ENCODE measurements at regions not wholly inside any gene's neighbourhood (a gene's known extent, or its start where the extent isn't known, plus 50 kb on each side); places are given as distances from the start of the nearest gene placed in this dataset.
"Not testable (repeated sequence)": the region's sequence is repeated elsewhere in the genome, so short reads cannot be mapped to it uniquely, and the experiment has no call there.

- DNase-seq (ENCODE audit: low read depth in 4 of 4, low spot score in 1 of 4) = no peak
Measured at GRCh38 chr3:169029674-169030285, 633.7 kb downstream of the MECOM start.

- no peak for DNase-seq (ENCODE audit: low read depth in 4 of 4, low spot score in 1 of 4)
Measured at GRCh38 chr3:169028716-169029115, 634.8 kb downstream of the MECOM start.

GRCh38 chr3:169026543-169027182, 636.8 kb downstream of the MECOM start:
- no peak for DNase-seq (ENCODE audit: low read depth in 4 of 4, low spot score in 1 of 4)

GRCh38 chr3:169022457-169022856, 641.1 kb downstream of the MECOM start:
- no peak for DNase-seq (ENCODE audit: low read depth in 4 of 4, low spot score in 1 of 4)

- DNase-seq (ENCODE audit: low read depth in 4 of 4, low spot score in 1 of 4) = no peak
Measured at GRCh38 chr3:169020371-169020770, 643.1 kb downstream of the MECOM start.

- no peak for DNase-seq (ENCODE audit: low read depth in 4 of 4, low spot score in 1 of 4)
Measured at GRCh38 chr3:169009453-169009852, 654.1 kb downstream of the MECOM start.

- DNase-seq (ENCODE audit: low read depth in 4 of 4, low spot score in 1 of 4) = no peak
Measured at GRCh38 chr3:169008776-169009358, 654.6 kb downstream of the MECOM start.

- DNase-seq (ENCODE audit: low read depth in 4 of 4, low spot score in 1 of 4) = no peak
Measured at GRCh38 chr3:169007145-169007544, 656.4 kb downstream of the MECOM start.

GRCh38 chr3:169006398-169006797, 657.1 kb downstream of the MECOM start:
- DNase-seq (ENCODE audit: low read depth in 4 of 4, low spot score in 1 of 4) = not testable (repeated sequence)

GRCh38 chr3:169002689-169003088, 660.8 kb downstream of the MECOM start:
- DNase-seq (ENCODE audit: low read depth in 4 of 4, low spot score in 1 of 4) = no peak

- DNase-seq (ENCODE audit: low read depth in 4 of 4, low spot score in 1 of 4) = no peak
Measured at GRCh38 chr3:168998792-168999191, 664.7 kb downstream of the MECOM start.

- no peak for DNase-seq (ENCODE audit: low read depth in 4 of 4, low spot score in 1 of 4)
Measured at GRCh38 chr3:168997488-168997887, 666.0 kb downstream of the MECOM start.

- DNase-seq (ENCODE audit: low read depth in 4 of 4, low spot score in 1 of 4) = no peak
Measured at GRCh38 chr3:168996622-168997021, 666.9 kb downstream of the MECOM start.

GRCh38 chr3:168995129-168995528, 668.4 kb downstream of the MECOM start:
- DNase-seq (ENCODE audit: low read depth in 4 of 4, low spot score in 1 of 4) = no peak

GRCh38 chr3:168991803-168992202, 671.7 kb downstream of the MECOM start:
- no peak for DNase-seq (ENCODE audit: low read depth in 4 of 4, low spot score in 1 of 4)

GRCh38 chr3:168990621-168991020, 672.9 kb downstream of the MECOM start:
- no peak for DNase-seq (ENCODE audit: low read depth in 4 of 4, low spot score in 1 of 4)

- DNase-seq (ENCODE audit: low read depth in 4 of 4, low spot score in 1 of 4) = no peak
Measured at GRCh38 chr3:168990134-168990533, 673.4 kb downstream of the MECOM start.

- DNase-seq (ENCODE audit: low read depth in 4 of 4, low spot score in 1 of 4) = no peak
Measured at GRCh38 chr3:168989396-168989795, 674.1 kb downstream of the MECOM start.

GRCh38 chr3:168988853-168989252, 674.7 kb downstream of the MECOM start:
- no peak for DNase-seq (ENCODE audit: low read depth in 4 of 4, low spot score in 1 of 4)

- no peak for DNase-seq (ENCODE audit: low read depth in 4 of 4, low spot score in 1 of 4)
Measured at GRCh38 chr3:168984872-168985271, 678.6 kb downstream of the MECOM start.

- no peak for DNase-seq (ENCODE audit: low read depth in 4 of 4, low spot score in 1 of 4)
Measured at GRCh38 chr3:168983046-168983445, 680.5 kb downstream of the MECOM start.

GRCh38 chr3:168981396-168981795, 682.1 kb downstream of the MECOM start:
- no peak for DNase-seq (ENCODE audit: low read depth in 4 of 4, low spot score in 1 of 4)

Data from stimulated activated CD4-positive, alpha-beta T cell treated with anti-CD3 and anti-CD28 coated beads, Interleukin-1b, Interleukin-23, amount 100 ng/mL, for 24 hours (primary cell).